BJ (cell line): ENCODE measurements at regions not wholly inside any gene's neighbourhood (a gene's known extent, or its start where the extent isn't known, plus 50 kb on each side); places are given as distances from the start of the nearest gene placed in this dataset.

Experiments
- CTCF ChIA-PET: fragments of 350-600 bp; formaldehyde crosslinking; extraction: SDS; loops from one replicate; lab custom pipeline; 2021; ENCODE audit warnings: antibody characterized with exemption, inconsistent platforms; lab: Yijun Ruan, JAX
- POLR2A ChIA-PET: fragments of 300-600 bp; sonication (Branson Sonifier 250); formaldehyde crosslinking; extraction: SDS; loops from one replicate; lab custom pipeline; 2021; ENCODE audit warnings: antibody characterized with exemption; lab: Charles Lee
- DNase-seq: peaks from one replicate; pipeline ENCODE4 v3.0.0-alpha.2; 2011; ENCODE audit warnings: low read depth
- H3K27me3 ChIP-seq: 2 replicates; pipeline ENCODE4 v1.6.0; 2011; ENCODE audit warnings: low read length; ENCODE audit not compliant: control insufficient read depth, insufficient read depth
- H3K36me3 ChIP-seq: 2 replicates; pipeline ENCODE4 v1.5.1; 2011; ENCODE audit warnings: low read length; ENCODE audit not compliant: control insufficient read depth, insufficient read depth
- H3K4me3 ChIP-seq: 2 replicates; pipeline ENCODE4 v1.5.1; 2011; ENCODE audit warnings: low read depth, mild to moderate bottlenecking, control low read depth, low read length
- TF ChIP-seq, protein P1 (sequence below): IDR thresholded peaks from 2 replicates; pipeline ENCODE4 v1.5.1; 2011; ENCODE audit warnings: low read depth, mild to moderate bottlenecking, control low read depth, inconsistent platforms, low read length, moderate library complexity; ENCODE audit not compliant: insufficient read depth

DNA sequence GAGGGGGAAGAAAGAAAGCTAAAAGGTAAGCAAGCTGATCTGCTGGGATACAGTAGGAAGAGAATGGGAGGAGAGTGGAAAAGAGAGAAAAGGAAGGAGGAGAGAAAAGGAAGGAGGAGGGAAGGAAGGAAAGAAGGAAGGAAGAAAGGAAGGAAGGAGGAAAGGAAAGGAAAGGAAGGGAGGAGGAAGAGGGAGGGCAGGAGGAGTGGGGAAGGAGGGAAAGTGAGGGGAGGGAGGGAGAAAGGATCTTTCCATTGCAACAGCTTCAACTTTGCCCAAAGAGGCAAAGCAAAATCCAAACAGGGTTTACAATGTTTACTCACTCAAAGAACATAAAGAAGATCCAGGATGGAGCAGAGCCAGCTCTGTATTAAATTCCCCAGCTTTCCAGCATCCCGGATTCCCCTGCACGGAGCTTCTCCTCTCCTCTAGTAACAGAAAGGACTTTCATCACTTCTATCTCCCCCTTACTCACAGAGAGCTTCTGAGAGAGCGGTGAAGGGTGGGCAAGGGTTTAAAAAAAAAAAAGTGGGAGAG lies 494.2 kb upstream of the PROK2 start:
- Histone ChIP-seq H3K27me3 (peaks cover 10% of the 10 kb centered on the region), H3K4me3 (no peak overlapping the region), H3K36me3 (no peaks in the 10 kb centered on the region)
- no peak for DNase-seq
- ChIA-PET POLR2A (interaction anchor here (0.7 kb wide), 1 partner anchor 19 kb away, joined by 8 read pairs; no protein-coding TSS in a partner anchor), CTCF (interaction anchor here (1.0 to 1.2 kb wide), 2 partner anchors 10 to 31 kb away, joined by 3 to 4 read pairs; no protein-coding TSS in a partner anchor)
- TF ChIP-seq, protein P1, sequence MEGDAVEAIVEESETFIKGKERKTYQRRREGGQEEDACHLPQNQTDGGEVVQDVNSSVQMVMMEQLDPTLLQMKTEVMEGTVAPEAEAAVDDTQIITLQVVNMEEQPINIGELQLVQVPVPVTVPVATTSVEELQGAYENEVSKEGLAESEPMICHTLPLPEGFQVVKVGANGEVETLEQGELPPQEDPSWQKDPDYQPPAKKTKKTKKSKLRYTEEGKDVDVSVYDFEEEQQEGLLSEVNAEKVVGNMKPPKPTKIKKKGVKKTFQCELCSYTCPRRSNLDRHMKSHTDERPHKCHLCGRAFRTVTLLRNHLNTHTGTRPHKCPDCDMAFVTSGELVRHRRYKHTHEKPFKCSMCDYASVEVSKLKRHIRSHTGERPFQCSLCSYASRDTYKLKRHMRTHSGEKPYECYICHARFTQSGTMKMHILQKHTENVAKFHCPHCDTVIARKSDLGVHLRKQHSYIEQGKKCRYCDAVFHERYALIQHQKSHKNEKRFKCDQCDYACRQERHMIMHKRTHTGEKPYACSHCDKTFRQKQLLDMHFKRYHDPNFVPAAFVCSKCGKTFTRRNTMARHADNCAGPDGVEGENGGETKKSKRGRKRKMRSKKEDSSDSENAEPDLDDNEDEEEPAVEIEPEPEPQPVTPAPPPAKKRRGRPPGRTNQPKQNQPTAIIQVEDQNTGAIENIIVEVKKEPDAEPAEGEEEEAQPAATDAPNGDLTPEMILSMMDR: no peak

DNA sequence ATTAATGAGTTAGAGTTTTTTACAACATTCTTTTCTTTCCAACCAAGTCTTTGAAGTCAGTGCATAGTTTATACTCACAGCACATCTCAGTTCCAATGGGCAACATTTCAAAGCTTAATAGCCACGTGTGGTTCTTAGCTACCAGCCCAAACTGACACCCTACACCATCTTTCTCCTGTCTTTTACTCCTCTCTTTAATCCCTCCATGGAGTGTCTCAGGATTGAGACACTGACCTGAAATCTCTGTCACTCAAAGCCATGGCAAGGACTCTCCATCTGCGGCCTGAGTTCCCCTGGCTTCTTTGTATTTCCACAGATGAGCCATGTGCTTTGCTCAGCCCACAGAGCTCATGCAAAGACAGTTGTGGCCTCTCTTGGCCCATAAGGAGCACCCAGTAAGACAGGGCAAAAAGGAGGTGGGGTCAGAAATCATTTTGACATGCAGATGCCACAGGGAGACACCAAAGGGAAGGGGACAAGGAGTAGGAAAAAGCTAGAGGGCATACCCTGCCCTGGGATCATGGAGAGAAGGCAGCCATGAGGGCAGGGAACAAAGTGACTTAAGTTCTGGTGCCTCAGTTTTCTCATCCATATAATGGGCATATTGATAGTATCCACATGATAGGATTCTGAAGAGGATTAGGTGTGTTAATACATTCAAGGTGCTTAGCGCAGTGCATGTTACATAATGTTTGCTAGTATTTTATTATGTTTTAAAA lies 493.6 kb upstream of the PROK2 start:
- TF ChIP-seq, protein P1: no peak
- Histone ChIP-seq H3K4me3 (no peak overlapping the region), H3K36me3 (no peaks in the 10 kb centered on the region), H3K27me3 (peaks cover 10% of the 10 kb centered on the region)
- ChIA-PET POLR2A (no interaction called here), CTCF (interaction anchor here (1.0 to 1.2 kb wide), 2 partner anchors 11 to 32 kb away, joined by 3 to 4 read pairs; no protein-coding TSS in a partner anchor)
- DNase-seq: no peak

DNA sequence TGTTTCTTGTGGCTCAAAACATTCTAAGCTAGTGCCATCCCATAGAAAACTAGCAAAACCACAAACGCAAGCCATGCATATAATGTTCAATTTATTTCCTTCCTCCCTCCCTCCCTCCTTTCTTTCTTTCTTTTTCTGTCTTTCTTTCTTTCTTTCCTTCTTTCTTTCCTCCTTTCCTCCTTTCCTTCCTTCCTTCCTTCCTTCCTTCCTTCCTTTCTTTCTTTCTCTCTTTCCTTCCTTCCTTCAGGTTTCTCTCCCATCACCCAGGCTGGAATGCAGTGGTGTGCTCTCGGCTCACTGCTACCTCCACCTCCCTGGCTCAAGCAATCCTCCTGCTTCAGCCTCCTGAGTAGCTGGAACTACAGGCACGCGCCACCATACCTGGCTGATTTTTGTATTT lies 492.8 kb upstream of the PROK2 start:
- DNase-seq: no peak
- Histone ChIP-seq H3K27me3 (peaks cover 8% of the 10 kb centered on the region), H3K36me3 (no peaks in the 10 kb centered on the region), H3K4me3 (no peak overlapping the region)
- CTCF ChIA-PET: no interaction called here
- POLR2A ChIA-PET: no interaction called here
- TF ChIP-seq, protein P1: no peak

DNA sequence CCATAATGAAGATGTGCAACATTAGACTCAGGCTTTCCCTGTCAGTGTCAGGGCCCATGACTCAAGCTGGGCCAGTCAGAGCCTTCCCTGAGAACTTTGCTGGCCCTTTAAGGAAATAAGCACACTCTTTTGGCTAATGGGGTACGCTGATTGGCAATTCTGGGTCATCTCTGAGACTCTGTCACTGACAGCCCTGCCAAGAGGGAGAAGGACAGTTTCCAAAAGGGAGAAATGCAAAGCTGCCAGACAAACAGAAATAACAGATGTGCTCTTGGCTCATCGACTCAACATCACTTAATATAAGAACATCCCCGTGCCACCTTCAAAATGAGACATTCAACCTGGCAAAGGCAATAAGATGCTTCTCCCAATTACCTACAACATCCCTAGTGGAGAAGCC lies 491.9 kb upstream of the PROK2 start:
- no peak overlapping the region for H3K4me3 ChIP-seq
- CTCF ChIA-PET: no interaction called here
- H3K27me3 ChIP-seq: peaks cover 8% of the 10 kb centered on the region
- H3K36me3 ChIP-seq: no peaks in the 10 kb centered on the region
- TF ChIP-seq, protein P1: no peak
- POLR2A ChIA-PET: no interaction called here
- no peak for DNase-seq

DNA sequence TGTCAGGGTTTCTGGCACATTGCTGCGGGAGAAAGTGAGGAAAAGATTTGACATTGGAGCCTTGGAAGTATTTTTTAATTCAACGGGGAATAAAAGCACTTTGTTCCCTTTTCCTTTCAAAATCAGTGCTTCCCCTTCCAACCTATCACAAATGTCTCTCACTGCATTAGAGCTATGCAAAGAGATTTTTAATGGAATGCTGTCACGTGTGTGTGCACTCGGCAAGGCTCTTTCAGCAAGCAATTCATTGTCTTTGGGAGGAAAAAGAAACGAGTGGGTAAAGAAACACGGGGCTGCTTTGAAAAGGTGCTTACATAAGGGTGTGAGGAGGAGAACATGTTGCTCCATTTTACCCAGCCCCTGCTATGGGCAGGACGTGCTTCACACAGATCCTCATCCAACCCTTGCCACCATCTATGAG lies 490.4 kb upstream of the PROK2 start:
- POLR2A ChIA-PET: interaction anchor here (0.6 to 1.1 kb wide), 2 partner anchors 13 to 319 kb away, joined by 3 to 4 read pairs; no protein-coding TSS in a partner anchor
- DNase-seq: no peak
- TF ChIP-seq, protein P1: no peak
- H3K36me3 ChIP-seq: no peaks in the 10 kb centered on the region
- H3K4me3 ChIP-seq: no peak overlapping the region
- CTCF ChIA-PET: no interaction called here
- peaks cover 2% of the 10 kb centered on the region for H3K27me3 ChIP-seq
